Ishikawa (cell line): ENCODE measurements at regions not wholly inside any gene's neighbourhood (a gene's known extent, or its start where the extent isn't known, plus 50 kb on each side); places are given as distances from the start of the nearest gene placed in this dataset.

Source experiments
- CEBPB ChIP-seq: IDR thresholded peaks from 2 replicates; pipeline ENCODE4 v1.6.1; 2012
- CREB1 ChIP-seq: IDR thresholded peaks from 2 replicates; pipeline ENCODE4 v1.6.1; 2012; ENCODE audit warnings: low read depth
- EGR1 ChIP-seq: IDR thresholded peaks from 2 replicates; pipeline ENCODE4 v1.6.1; 2012
- EP300 ChIP-seq: IDR thresholded peaks from 2 replicates; pipeline ENCODE4 v1.6.1; 2012; ENCODE audit warnings: borderline replicate concordance
- FOXM1 ChIP-seq: IDR thresholded peaks from 2 replicates; pipeline ENCODE4 v1.6.1; 2012; ENCODE audit warnings: low read depth, borderline replicate concordance
- NFIC ChIP-seq: IDR thresholded peaks from 2 replicates; pipeline ENCODE4 v1.6.1; 2012
- RAD21 ChIP-seq: IDR thresholded peaks from 2 replicates; pipeline ENCODE4 v1.6.1; 2012; ENCODE audit warnings: low read depth
- TAF1 ChIP-seq: IDR thresholded peaks from 2 replicates; pipeline ENCODE4 v1.6.1; 2012; ENCODE audit warnings: low read depth, mild to moderate bottlenecking
- TCF12 ChIP-seq: IDR thresholded peaks from 2 replicates; pipeline ENCODE4 v1.6.1; 2012; ENCODE audit warnings: low read depth
- TEAD4 ChIP-seq: IDR thresholded peaks from 2 replicates; pipeline ENCODE4 v1.6.1; 2012
- YY1 ChIP-seq: IDR thresholded peaks from 2 replicates; pipeline ENCODE4 v1.6.1; 2012; ENCODE audit warnings: low read depth
- ZBTB7A ChIP-seq: IDR thresholded peaks from 2 replicates; pipeline ENCODE4 v1.6.1; 2012; ENCODE audit warnings: low read depth
- TF ChIP-seq, protein P1 (sequence below): IDR thresholded peaks from 2 replicates; pipeline ENCODE4 v1.6.1; 2012
- TF ChIP-seq, protein P2 (sequence below): IDR thresholded peaks from 2 replicates; pipeline ENCODE4 v1.6.1; 2012
- TF ChIP-seq, protein P3 (sequence below): IDR thresholded peaks from 2 replicates; pipeline ENCODE4 v1.6.1; 2012; ENCODE audit warnings: low read depth, mild to moderate bottlenecking

DNA sequence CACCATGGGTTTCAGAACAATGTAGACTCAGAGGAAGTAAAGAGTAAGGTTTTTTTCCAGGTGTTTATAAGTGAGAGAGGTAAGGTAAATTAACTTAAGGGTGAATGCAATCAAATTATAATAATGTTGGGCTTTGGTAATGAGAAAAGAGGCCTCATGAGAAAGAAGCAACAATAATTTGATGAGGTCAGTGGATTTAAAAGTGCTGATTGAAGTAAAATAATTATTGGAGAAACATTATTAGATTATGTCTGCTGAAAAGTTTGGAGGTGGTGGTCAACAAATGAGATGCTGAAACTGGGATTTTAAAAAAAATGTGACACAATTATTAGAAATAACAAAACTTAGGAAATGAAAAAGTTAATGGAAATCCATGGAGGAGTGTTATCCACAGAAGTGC is 187.4 kb upstream of the BRINP3 start:
- TF ChIP-seq TCF12 (no peak), ZBTB7A (no peak), RAD21 (no peak), TAF1 (no peak)
- TF ChIP-seq, protein P1, sequence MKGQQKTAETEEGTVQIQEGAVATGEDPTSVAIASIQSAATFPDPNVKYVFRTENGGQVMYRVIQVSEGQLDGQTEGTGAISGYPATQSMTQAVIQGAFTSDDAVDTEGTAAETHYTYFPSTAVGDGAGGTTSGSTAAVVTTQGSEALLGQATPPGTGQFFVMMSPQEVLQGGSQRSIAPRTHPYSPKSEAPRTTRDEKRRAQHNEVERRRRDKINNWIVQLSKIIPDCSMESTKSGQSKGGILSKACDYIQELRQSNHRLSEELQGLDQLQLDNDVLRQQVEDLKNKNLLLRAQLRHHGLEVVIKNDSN: no peak

DNA sequence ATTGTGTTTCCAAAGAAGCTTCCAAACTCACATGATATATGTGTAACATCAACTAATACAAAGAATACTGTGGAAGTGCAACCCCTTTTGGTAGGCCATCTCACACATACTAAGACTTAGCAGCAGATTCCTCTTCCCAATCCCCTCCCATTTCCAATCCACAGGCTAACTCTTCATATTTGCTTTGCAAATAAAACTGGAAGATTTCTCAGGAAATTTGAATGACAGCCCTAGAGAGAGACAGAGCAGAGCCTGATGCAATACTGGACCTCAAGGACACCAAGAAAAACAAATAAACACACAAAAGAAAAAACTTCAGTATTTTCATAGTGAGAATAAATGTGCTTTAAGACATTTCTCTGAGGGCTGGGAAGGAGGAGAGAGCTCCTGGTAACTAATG is 190.2 kb upstream of the BRINP3 start:
- TF ChIP-seq, protein P2, sequence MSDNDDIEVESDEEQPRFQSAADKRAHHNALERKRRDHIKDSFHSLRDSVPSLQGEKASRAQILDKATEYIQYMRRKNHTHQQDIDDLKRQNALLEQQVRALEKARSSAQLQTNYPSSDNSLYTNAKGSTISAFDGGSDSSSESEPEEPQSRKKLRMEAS: no peak
- TF ChIP-seq NFIC (no peak), EP300 (no peak), CEBPB (no peak), TEAD4 (no peak), TCF12 (no peak), CREB1 (no peak), FOXM1 (no peak), RAD21 (no peak)
- TF ChIP-seq, protein P1: no peak

DNA sequence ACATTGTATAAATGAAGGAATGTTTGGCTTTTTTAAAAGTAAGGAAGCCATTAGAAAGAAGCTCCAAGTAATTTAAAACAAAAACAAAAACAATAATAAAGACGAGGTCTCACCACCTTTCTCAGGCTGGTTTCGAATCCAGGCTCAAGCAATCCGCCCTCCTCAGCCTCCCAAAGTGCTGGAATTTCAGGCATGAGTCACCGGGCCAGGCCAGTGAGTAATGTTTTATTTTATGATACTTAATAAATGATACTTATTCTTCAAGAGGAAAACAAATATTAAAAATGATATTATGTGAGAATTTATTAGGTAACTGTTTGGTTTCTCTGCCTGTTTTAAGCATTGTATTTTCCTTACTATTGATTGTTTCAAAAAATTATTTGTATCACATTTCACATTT is 201.4 kb upstream of the BRINP3 start:
- no peak for TF ChIP-seq EP300

DNA sequence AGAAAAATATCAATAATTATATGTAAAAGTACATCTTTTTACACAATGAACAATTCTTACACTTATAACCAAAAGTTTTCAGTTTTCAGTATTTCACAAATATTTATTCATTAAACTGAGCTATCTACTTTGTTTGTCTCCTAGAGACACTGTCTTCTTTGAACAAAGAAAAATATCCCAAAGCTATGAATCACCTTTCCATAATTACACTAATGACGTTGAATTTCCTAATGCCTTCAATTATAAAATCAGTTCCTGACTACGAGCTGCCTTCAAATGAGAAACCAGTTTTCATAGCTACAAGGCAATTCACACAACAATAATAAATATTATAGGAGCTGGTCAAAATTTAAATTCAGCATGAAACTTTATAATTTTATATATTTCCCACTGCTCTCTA is 201.8 kb upstream of the BRINP3 start:
- no peak for TF ChIP-seq YY1
- TF ChIP-seq RAD21: no peak
- no peak for TF ChIP-seq ZBTB7A
- no peak for TF ChIP-seq CEBPB
- no peak for TF ChIP-seq TEAD4
- TF ChIP-seq CREB1: no peak
- no peak for TF ChIP-seq EGR1
- TF ChIP-seq TAF1: no peak
- TF ChIP-seq EP300: no peak

DNA sequence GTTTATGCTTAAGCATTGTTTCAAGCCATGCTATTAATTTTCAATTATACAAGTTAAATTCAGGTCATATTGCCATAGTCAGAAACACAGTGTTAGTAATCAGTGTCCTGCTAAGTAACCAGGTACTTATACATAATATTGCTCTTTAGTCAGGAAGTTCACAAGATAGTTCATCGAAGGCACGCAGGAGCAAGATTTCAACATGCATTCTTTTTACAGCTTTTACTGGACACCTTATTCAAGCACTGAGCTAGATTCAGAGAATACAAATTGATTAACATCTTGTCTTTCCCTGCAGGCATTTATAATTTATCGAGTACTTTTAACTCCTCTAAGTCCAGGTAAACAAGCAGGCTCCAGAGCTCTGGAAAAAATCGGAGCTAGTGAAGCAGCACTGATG is 202.3 kb upstream of the BRINP3 start:
- TF ChIP-seq EGR1: no peak
- TF ChIP-seq RAD21: no peak
- TF ChIP-seq CREB1: no peak
- TF ChIP-seq TAF1: no peak
- TF ChIP-seq, protein P2: no peak
- TF ChIP-seq, protein P1: no peak
- TF ChIP-seq FOXM1: no peak
- no peak for TF ChIP-seq EP300
- no peak for TF ChIP-seq ZBTB7A
- TF ChIP-seq, protein P3, sequence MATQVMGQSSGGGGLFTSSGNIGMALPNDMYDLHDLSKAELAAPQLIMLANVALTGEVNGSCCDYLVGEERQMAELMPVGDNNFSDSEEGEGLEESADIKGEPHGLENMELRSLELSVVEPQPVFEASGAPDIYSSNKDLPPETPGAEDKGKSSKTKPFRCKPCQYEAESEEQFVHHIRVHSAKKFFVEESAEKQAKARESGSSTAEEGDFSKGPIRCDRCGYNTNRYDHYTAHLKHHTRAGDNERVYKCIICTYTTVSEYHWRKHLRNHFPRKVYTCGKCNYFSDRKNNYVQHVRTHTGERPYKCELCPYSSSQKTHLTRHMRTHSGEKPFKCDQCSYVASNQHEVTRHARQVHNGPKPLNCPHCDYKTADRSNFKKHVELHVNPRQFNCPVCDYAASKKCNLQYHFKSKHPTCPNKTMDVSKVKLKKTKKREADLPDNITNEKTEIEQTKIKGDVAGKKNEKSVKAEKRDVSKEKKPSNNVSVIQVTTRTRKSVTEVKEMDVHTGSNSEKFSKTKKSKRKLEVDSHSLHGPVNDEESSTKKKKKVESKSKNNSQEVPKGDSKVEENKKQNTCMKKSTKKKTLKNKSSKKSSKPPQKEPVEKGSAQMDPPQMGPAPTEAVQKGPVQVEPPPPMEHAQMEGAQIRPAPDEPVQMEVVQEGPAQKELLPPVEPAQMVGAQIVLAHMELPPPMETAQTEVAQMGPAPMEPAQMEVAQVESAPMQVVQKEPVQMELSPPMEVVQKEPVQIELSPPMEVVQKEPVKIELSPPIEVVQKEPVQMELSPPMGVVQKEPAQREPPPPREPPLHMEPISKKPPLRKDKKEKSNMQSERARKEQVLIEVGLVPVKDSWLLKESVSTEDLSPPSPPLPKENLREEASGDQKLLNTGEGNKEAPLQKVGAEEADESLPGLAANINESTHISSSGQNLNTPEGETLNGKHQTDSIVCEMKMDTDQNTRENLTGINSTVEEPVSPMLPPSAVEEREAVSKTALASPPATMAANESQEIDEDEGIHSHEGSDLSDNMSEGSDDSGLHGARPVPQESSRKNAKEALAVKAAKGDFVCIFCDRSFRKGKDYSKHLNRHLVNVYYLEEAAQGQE: no peak
- TF ChIP-seq TEAD4: no peak
- no peak for TF ChIP-seq TCF12

DNA sequence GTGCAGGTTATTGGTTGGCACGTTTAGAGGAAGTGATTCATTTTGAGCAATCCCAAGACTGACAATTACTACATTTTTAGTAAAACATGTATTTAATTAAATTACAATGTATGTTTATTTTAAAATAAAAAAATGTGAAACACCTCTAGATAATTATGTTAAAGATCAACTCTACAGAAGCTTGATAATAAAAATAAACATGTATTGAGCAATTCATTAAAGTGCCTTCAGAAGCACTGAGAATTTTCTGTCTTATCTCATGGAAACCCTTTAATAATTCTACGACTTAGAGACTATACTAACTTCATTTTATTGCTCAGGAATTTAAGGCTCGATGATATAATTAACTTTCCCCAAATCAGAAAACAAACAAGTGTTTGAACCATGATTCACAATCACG is 208.0 kb upstream of the BRINP3 start:
- TF ChIP-seq, protein P1: no peak
- no peak for TF ChIP-seq TCF12
- no peak for TF ChIP-seq EGR1
- TF ChIP-seq FOXM1: no peak
- no peak for TF ChIP-seq TEAD4
- no peak for TF ChIP-seq CEBPB
- no peak for TF ChIP-seq TAF1
- TF ChIP-seq ZBTB7A: no peak
- TF ChIP-seq CREB1: no peak
- TF ChIP-seq NFIC: no peak
- TF ChIP-seq YY1: no peak
- TF ChIP-seq RAD21: no peak
- TF ChIP-seq, protein P2: no peak
- TF ChIP-seq, protein P3: no peak
- TF ChIP-seq EP300: no peak
